Kidney (tissue), 13 donors: ENCODE measurements at regions not wholly inside any gene's neighbourhood (a gene's known extent, or its start where the extent isn't known, plus 50 kb on each side); places are given as distances from the start of the nearest gene placed in this dataset.
"Not testable (repeated sequence)": the region's sequence is repeated elsewhere in the genome, so short reads cannot be mapped to it uniquely, and the experiment has no call there.

ENCODE experiments used
- DNase-seq, 5 donors: peaks; one replicate each; pipeline ENCODE4 v3.0.0-alpha.2; 2013 to 2020
- FAIRE-seq: peaks from 2 replicates; lab custom pipeline; 2012; peaks lifted over from hg19 to GRCh38; lab: Jason Lieb, UNC
- H3K27ac ChIP-seq, 2 donors: one replicate each; pipeline ENCODE4 v1.7.0; 2013; ENCODE audit warnings: low read depth in 2 of 2, low read length in 2 of 2, inconsistent platforms in 1 of 2
- H3K27me3 ChIP-seq: one replicate; pipeline ENCODE4 v1.7.1; 2013; ENCODE audit warnings: low read length, inconsistent platforms; ENCODE audit not compliant: control insufficient read depth, insufficient read depth
- H3K36me3 ChIP-seq, 3 donors: one replicate each; pipeline versions ENCODE4 v1.7.0 to v1.7.1; 2013; ENCODE audit warnings: low read length in 3 of 3, control low read depth in 1 of 3, inconsistent platforms in 1 of 3; ENCODE audit not compliant: insufficient read depth in 3 of 3, control insufficient read depth in 2 of 3
- H3K4me1 ChIP-seq, 3 donors: one replicate each; pipeline versions ENCODE4 v1.7.0 to v1.7.1; 2013; ENCODE audit warnings: low read length in 3 of 3, inconsistent platforms in 1 of 3, low read depth in 1 of 3; ENCODE audit not compliant: control insufficient read depth in 2 of 3, insufficient read depth in 2 of 3
- H3K4me3 ChIP-seq, 3 donors: one replicate each; pipeline versions ENCODE4 v1.7.0 to v1.8.1; 2013; ENCODE audit warnings: low read length in 3 of 3, control low read depth in 1 of 3, inconsistent platforms in 1 of 3
- H3K9ac ChIP-seq, 3 donors: one replicate each; pipeline versions ENCODE4 v1.7.0 to v1.7.1; 2013; ENCODE audit warnings: low read length in 3 of 3, control low read depth in 1 of 3, inconsistent platforms in 1 of 3
- H3K9me3 ChIP-seq, 3 donors: one replicate each; pipeline versions ENCODE4 v1.7.0 to v1.7.1; 2013; ENCODE audit warnings: low read length in 3 of 3, control low read depth in 1 of 3, inconsistent platforms in 1 of 3; ENCODE audit not compliant: control insufficient read depth in 2 of 3, insufficient read depth in 1 of 3
- CTCF ChIP-seq: IDR thresholded peaks from 3 replicates; pipeline ENCODE4 v1.5.1; 2012; ENCODE audit warnings: mild to moderate bottlenecking, moderate library complexity, borderline replicate concordance; ENCODE audit not compliant: insufficient read depth; ENCODE audit errors: extremely low read depth
- intact Hi-C: fragments of 100-400 bp; cut with DNase I; formaldehyde crosslinking; loops from one replicate; pipeline ENCODE4 v1.11.1; 2022
- donor health status: control.
- donor health status: control.
- donor health status: control.
- donor health status: control.
- donor health status: control.
- donor health status: DM: yes; HTN: yes; CAD: no.
- donor health status: Normal renal cell carcinoma (clear cell type).

GRCh38 chr6:4472969-4473642 is 303.1 kb upstream of the CDYL start:
- intact Hi-C loops = no loop called here
- no peaks in the 10 kb centered on the region for H3K36me3 ChIP-seq
- H3K27ac ChIP-seq = no peak overlapping the region
- H3K27me3 ChIP-seq = no peaks in the 10 kb centered on the region
- DNase-seq (no peak), FAIRE-seq (no peak)
- H3K9me3 ChIP-seq = peaks cover 0 to 8% (median 0%) of the 10 kb centered on the region in 3 donors
- H3K4me3 ChIP-seq = no peak overlapping the region
- TF ChIP-seq CTCF = no peak
- H3K4me1 ChIP-seq = no peaks in the 10 kb centered on the region
- no peak overlapping the region for H3K9ac ChIP-seq

GRCh38 chr6:4472222-4472621 is 304.0 kb upstream of the CDYL start:
- no peaks in the 10 kb centered on the region for H3K36me3 ChIP-seq
- DNase-seq (no peak), FAIRE-seq (no peak)
- H3K9ac ChIP-seq = no peak overlapping the region
- H3K4me3 ChIP-seq = no peak overlapping the region
- no peaks in the 10 kb centered on the region for H3K27me3 ChIP-seq
- H3K9me3 ChIP-seq = peaks cover 0 to 8% (median 0%) of the 10 kb centered on the region in 3 donors
- no peak overlapping the region for H3K27ac ChIP-seq
- intact Hi-C loops = no loop called here
- no peaks in the 10 kb centered on the region for H3K4me1 ChIP-seq
- TF ChIP-seq CTCF = no peak

- not testable (repeated sequence) for FAIRE-seq
Observed at GRCh38 chr6:4471515-4471914, 304.7 kb upstream of the CDYL start.

GRCh38 chr6:4470698-4471210 is 305.4 kb upstream of the CDYL start:
- FAIRE-seq (no peak), DNase-seq (no peak)
- Histone ChIP-seq H3K36me3 (no peaks in the 10 kb centered on the region), H3K9ac (no peak overlapping the region), H3K4me3 (no peak overlapping the region), H3K27ac (no peak overlapping the region), H3K9me3 (peaks cover 0 to 8% (median 0%) of the 10 kb centered on the region in 3 donors), H3K4me1 (peaks cover 0 to 2% (median 0%) of the 10 kb centered on the region in 3 donors), H3K27me3 (no peaks in the 10 kb centered on the region)
- no peak for TF ChIP-seq CTCF
- intact Hi-C loops = no loop called here

More at GRCh38 chr6:4471515-4471914, 304.7 kb upstream of the CDYL start:
- H3K27me3 ChIP-seq, intact Hi-C loops, H3K9me3 ChIP-seq, DNase-seq, H3K9ac ChIP-seq, H3K36me3 ChIP-seq, H3K4me3 ChIP-seq, H3K27ac ChIP-seq, H3K4me1 ChIP-seq: not testable (repeated sequence)
